Fibroblast of upper back skin (primary cell): ENCODE measurements at regions not wholly inside any gene's neighbourhood (a gene's known extent, or its start where the extent isn't known, plus 50 kb on each side); places are given as distances from the start of the nearest gene placed in this dataset.

Experiments used
- DNase-seq: peaks from one replicate; pipeline ENCODE4 v3.0.0-alpha.2; 2013

GRCh38 chr7:55624813-55625212 lies 52.5 kb upstream of the VOPP1 start:
- no peak for DNase-seq

GRCh38 chr7:55623617-55624016 lies 51.3 kb upstream of the VOPP1 start:
- DNase-seq, result no peak

GRCh38 chr7:55622241-55622640 lies 49.9 kb upstream of the VOPP1 start:
- no peak for DNase-seq
